ENCODE measurements at regions not wholly inside any gene's neighbourhood (a gene's known extent, or its start where the extent isn't known, plus 50 kb on each side); places are given as distances from the start of the nearest gene placed in this dataset.

DNA sequence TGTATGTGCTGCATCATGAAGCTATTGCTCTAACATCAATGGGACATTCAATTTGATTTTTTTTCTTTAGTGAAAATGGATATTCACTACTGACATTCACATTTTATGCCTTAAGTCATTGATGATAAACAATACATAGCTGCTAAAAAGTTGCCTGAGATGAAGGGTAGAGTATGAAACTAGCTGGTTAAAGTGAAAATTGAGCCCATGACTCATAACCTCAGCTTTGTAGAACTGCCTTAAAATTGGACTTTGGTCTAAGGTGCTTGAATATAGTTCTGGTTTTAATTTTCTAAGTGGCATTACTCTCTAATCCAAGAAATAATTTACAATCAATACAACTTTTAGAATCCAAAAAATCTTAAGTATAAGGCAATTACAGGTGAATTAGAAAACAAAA lies 740.4 kb upstream of the RIOK2 start:
- no peak for FAIRE-seq
- DNase-seq (ENCODE audit: insufficient read length): no peak
- TF ChIP-seq POLR2AphosphoS5 (IDR thresholded peaks at IDR 0.05; ENCODE audit: low read depth, low read length): no peak
- no peak for TF ChIP-seq POLR2A (IDR thresholded peaks at IDR 0.05; ENCODE audit: low read depth, low read length)
- no peak for TF ChIP-seq TAF1 (IDR thresholded peaks at IDR 0.05; ENCODE audit: borderline replicate concordance, low read depth, low read length)

DNA sequence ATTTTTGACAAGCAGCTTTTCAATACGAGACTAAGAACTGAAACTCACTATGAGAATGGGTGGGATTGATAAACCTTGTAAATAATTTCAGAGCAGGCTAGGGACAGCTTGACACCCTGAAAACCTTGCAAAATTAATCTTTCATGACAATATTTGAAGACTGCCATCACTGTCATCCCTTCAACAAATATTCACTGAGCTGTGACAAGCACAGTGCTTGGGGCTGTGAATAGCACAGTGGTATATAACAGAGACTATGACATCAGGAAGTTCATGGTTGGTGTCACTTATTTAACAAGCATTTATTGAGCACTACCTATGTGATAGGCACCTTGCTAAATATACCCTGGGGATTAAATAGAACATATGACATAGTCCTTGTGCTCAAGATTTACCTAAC lies 741.0 kb upstream of the RIOK2 start:
- DNase-seq (ENCODE audit: insufficient read length): no peak
- TF ChIP-seq POLR2A (IDR thresholded peaks at IDR 0.05; ENCODE audit: low read depth, low read length): no peak
- no peak for TF ChIP-seq POLR2AphosphoS5 (IDR thresholded peaks at IDR 0.05; ENCODE audit: low read depth, low read length)
- no peak for TF ChIP-seq TAF1 (IDR thresholded peaks at IDR 0.05; ENCODE audit: borderline replicate concordance, low read depth, low read length)
- FAIRE-seq: no peak

DNA sequence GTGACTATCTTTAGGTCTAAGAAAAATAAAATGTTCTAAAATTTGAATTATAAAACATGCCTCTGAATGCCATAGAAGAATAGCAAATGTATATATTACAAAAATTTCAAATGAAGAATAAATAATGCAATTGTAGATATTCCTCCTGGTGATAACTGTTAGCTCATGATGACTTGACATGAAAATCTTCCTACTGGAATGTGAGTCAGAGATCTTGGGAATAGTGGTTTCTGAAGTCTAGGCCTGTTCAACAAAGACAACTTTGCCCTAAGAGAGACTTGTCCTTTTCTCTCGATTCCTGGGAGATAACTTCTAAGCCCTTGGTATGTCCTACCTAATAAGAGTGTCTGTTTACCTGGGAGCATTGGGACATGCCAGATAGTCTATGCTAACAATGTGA lies 746.3 kb upstream of the RIOK2 start:
- TF ChIP-seq POLR2A (IDR thresholded peaks at IDR 0.05; ENCODE audit: low read depth, low read length) (no peak), TAF1 (IDR thresholded peaks at IDR 0.05; ENCODE audit: borderline replicate concordance, low read depth, low read length) (no peak), POLR2AphosphoS5 (IDR thresholded peaks at IDR 0.05; ENCODE audit: low read depth, low read length) (no peak)
- no peak for DNase-seq (ENCODE audit: insufficient read length)
- FAIRE-seq: no peak

DNA sequence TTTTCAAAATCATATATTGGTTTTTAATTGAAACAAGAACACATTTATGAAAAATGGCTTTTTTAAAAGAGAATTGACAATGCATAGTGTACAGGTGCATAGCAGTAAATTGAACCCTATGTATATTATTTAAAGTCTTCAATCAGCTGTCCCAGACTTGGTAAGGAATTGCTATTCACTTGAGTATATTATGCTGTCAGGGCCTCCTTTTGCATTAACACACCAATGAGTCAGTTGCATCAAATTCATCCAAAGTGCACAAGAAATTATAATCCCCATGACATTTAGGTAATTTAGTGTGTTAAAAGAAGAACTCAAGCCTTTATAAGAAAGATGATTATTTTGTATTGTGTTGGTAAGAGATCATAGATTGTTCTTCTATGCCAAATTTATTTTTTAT lies 748.8 kb upstream of the RIOK2 start:
- FAIRE-seq: no peak
- no peak for TF ChIP-seq POLR2A (IDR thresholded peaks at IDR 0.05; ENCODE audit: low read depth, low read length)
- TF ChIP-seq TAF1 (IDR thresholded peaks at IDR 0.05; ENCODE audit: borderline replicate concordance, low read depth, low read length): no peak
- no peak for TF ChIP-seq POLR2AphosphoS5 (IDR thresholded peaks at IDR 0.05; ENCODE audit: low read depth, low read length)
- no peak for DNase-seq (ENCODE audit: insufficient read length)

DNA sequence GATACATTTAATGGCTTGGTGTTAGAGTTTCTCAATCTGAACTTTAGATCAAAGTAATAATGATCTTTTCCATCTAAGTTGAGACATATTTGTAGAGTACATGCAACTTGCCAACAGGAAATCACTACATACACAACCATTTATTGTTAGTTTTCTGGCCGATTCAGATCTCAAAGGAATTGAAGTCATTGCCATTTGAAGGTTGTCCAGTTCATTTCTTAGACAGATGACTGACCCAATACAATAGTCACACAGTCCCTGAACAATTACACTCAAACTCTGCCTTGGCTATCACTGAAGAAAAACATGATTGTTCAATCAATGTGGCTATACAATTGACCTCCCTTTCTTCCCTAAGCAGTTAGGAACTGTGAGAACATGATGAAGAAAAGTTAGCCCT lies 753.2 kb upstream of the RIOK2 start:
- TF ChIP-seq POLR2A (IDR thresholded peaks at IDR 0.05; ENCODE audit: low read depth, low read length): no peak
- TF ChIP-seq POLR2AphosphoS5 (IDR thresholded peaks at IDR 0.05; ENCODE audit: low read depth, low read length): no peak
- no peak for TF ChIP-seq TAF1 (IDR thresholded peaks at IDR 0.05; ENCODE audit: borderline replicate concordance, low read depth, low read length)
- FAIRE-seq: no peak
- DNase-seq (ENCODE audit: insufficient read length): no peak

DNA sequence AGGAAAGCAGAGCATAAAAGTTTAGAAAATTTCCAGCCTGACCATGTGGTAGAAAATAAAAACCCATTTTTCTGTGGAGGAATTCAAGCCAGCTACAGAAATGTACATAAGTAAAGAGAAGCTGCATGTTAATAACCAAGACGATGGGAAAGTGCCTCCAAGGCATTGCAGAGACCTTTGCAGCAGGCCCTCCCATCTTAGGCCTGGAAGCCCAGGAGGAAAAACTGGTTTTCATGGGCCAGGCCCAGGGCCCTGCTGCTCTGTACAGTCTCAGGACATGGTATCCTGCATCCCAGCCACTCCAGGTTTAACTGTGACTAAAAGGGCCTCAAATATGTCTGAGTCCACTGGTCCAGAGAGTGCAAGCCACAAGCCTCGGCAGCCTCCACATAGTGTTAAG lies 754.8 kb upstream of the RIOK2 start:
- TF ChIP-seq POLR2AphosphoS5 (IDR thresholded peaks at IDR 0.05; ENCODE audit: low read depth, low read length) (no peak), TAF1 (IDR thresholded peaks at IDR 0.05; ENCODE audit: borderline replicate concordance, low read depth, low read length) (no peak), POLR2A (IDR thresholded peaks at IDR 0.05; ENCODE audit: low read depth, low read length) (no peak)
- DNase-seq (ENCODE audit: insufficient read length) (no peak), FAIRE-seq (no peak)

DNA sequence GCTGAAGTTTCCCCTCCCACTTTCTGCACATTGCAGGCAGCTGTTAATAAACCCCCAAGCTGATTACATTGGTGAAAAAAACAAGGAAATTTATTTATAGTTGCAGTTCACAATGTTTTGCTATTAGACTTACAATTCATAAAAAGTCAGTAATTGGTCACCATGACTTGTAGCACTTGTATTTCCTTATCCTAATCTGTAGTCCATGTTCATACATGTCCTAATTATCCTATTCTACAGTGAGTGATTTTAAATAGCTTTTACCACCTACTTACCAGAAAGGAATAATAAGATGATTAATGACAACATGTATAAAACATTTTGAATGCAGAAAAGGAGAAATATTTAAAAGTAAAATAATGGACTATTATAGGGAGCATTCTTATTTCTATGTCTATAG lies 760.0 kb upstream of the RIOK2 start:
- FAIRE-seq: no peak
- TF ChIP-seq TAF1 (IDR thresholded peaks at IDR 0.05; ENCODE audit: borderline replicate concordance, low read depth, low read length) (no peak), POLR2AphosphoS5 (IDR thresholded peaks at IDR 0.05; ENCODE audit: low read depth, low read length) (no peak), POLR2A (IDR thresholded peaks at IDR 0.05; ENCODE audit: low read depth, low read length) (no peak)
- DNase-seq (ENCODE audit: insufficient read length): no peak

DNA sequence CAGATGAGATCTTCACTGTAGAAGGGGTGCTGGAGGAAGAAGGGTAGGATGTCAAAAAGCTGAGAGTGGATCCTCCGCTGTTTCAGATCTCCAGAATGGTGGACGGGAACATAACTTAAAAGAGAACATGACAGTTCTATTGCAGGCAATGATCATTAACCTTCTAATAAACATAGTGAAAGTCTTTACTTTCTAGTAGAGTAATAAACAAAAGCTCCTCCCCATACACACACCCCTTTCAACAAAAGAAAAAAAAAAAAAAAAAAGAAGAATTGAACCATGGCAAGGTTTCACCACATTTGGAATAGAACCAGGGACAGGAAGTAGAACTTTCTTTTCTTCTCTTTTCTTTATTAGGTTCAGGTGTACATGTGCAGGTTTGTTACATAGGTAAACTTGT lies 768.1 kb upstream of the RIOK2 start:
- DNase-seq (ENCODE audit: insufficient read length) (no peak), FAIRE-seq (no peak)
- TF ChIP-seq TAF1 (IDR thresholded peaks at IDR 0.05; ENCODE audit: borderline replicate concordance, low read depth, low read length) (no peak), POLR2A (IDR thresholded peaks at IDR 0.05; ENCODE audit: low read depth, low read length) (no peak), POLR2AphosphoS5 (IDR thresholded peaks at IDR 0.05; ENCODE audit: low read depth, low read length) (no peak)

DNA sequence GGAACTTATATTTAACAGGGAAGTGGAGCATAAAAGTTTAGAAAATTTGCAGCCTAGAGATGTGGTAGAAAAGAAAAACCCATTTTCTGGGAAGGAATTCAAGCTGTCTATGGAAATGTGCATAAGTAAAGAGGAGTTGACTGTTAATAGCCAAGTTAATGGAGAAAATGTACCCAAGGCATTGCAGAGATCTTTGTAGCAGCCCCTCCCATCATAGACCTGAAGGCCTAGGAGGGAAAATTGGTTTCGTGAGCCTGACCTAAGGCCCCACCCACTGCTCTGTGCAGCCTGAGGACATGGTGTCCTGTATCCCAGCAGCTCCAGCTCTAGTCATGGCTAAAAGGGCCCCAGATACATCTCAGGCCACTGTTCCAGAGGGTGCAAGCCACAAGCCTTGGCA lies 772.4 kb upstream of the RIOK2 start:
- FAIRE-seq (no peak), DNase-seq (ENCODE audit: insufficient read length) (no peak)
- TF ChIP-seq TAF1 (IDR thresholded peaks at IDR 0.05; ENCODE audit: borderline replicate concordance, low read depth, low read length) (no peak), POLR2A (IDR thresholded peaks at IDR 0.05; ENCODE audit: low read depth, low read length) (no peak), POLR2AphosphoS5 (IDR thresholded peaks at IDR 0.05; ENCODE audit: low read depth, low read length) (no peak)

DNA sequence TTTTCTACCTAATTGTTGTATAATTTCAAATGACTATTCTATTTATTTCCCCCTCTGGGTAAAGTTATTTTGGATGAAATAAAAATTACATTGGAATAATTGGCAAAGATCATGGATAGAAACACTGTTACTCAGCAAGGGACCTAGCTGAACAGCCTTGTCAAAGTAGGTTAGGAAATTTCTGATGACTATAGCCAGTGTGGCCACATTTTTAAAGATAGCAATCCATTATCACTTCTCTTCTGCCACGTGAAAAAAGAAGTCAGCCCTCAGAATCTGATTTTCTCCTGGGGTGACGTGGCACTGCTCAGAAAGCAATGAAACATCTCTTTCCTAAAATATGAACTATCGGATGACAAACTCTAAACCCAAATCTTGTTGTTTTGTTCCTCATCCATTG lies 784.2 kb upstream of the RIOK2 start:
- FAIRE-seq: no peak
- no peak for DNase-seq (ENCODE audit: insufficient read length)
- TF ChIP-seq TAF1 (IDR thresholded peaks at IDR 0.05; ENCODE audit: borderline replicate concordance, low read depth, low read length) (no peak), POLR2AphosphoS5 (IDR thresholded peaks at IDR 0.05; ENCODE audit: low read depth, low read length) (no peak), POLR2A (IDR thresholded peaks at IDR 0.05; ENCODE audit: low read depth, low read length) (no peak)

DNA sequence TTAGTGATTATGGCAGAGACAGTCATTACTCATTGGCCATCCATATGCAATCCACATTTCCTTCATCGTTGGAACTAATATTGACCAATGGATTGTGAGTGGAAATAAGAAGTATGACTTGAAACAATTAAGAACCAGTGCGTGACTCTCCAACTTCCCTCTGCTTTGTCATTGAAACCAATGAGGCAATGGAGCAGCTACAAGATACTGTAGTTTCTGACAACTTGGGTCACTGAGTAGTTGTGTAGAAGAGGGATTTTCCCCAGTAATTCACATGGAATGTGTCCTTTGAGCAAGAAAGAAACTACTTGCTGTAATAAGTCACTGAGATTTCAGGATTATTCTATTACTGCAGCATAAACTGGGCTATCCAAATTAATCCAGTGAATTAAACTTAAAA lies 785.3 kb upstream of the RIOK2 start:
- TF ChIP-seq TAF1 (IDR thresholded peaks at IDR 0.05; ENCODE audit: borderline replicate concordance, low read depth, low read length) (no peak), POLR2A (IDR thresholded peaks at IDR 0.05; ENCODE audit: low read depth, low read length) (no peak), POLR2AphosphoS5 (IDR thresholded peaks at IDR 0.05; ENCODE audit: low read depth, low read length) (no peak)
- no peak for FAIRE-seq
- no peak for DNase-seq (ENCODE audit: insufficient read length)

DNA sequence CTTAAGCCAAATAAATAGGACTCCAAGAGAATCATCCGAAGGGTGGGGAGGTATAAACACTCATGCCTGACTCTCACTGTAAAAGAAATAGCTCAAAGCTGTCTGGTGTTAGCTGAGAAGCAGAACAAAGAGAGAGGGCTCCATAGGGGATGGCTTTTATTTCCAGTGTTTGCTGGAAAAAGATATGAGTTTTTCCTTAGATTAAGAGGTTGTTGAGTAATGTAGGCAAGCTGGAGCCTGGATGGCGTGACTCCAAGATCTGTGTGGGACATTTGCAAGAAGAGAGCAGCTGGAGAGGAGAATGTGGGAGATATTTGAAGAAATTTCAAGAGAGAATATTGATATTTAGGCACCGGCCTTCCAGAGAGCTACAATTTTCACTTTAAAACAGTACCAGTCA lies 793.7 kb upstream of the RGMB start:
- TF ChIP-seq POLR2AphosphoS5 (IDR thresholded peaks at IDR 0.05; ENCODE audit: low read depth, low read length) (no peak), TAF1 (IDR thresholded peaks at IDR 0.05; ENCODE audit: borderline replicate concordance, low read depth, low read length) (no peak), POLR2A (IDR thresholded peaks at IDR 0.05; ENCODE audit: low read depth, low read length) (no peak)
- DNase-seq (ENCODE audit: insufficient read length) (no peak), FAIRE-seq (no peak)

DNA sequence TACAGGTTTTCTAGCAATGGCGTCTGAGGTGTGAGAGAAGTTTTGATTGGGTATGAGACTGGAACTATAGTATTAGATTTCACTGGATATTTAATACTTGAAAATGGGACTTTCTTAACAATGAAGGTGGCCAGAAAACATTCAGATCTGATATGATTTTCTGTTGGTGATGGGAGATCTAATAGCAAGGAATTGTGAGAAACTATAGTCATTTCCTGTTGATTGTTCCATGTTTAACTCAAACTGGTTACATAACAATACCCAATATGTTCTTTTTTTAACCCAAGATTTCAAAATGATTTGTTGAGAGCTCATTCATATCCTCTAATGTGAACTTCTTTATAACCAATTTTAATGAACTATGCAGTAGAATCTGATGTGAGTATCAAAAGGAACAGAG lies 793.2 kb upstream of the RGMB start:
- FAIRE-seq (no peak), DNase-seq (ENCODE audit: insufficient read length) (no peak)
- TF ChIP-seq TAF1 (IDR thresholded peaks at IDR 0.05; ENCODE audit: borderline replicate concordance, low read depth, low read length) (no peak), POLR2AphosphoS5 (IDR thresholded peaks at IDR 0.05; ENCODE audit: low read depth, low read length) (no peak), POLR2A (IDR thresholded peaks at IDR 0.05; ENCODE audit: low read depth, low read length) (no peak)

Measured in GM12892 (cell line).